OCI-LY1 (cell line): ENCODE measurements at regions not wholly inside any gene's neighbourhood (a gene's known extent, or its start where the extent isn't known, plus 50 kb on each side); places are given as distances from the start of the nearest gene placed in this dataset.

Source experiments
- H2AFZ ChIP-seq: fragments of 200-600 bp; sonication (generic), shearing (Covaris generic); 2 replicates; pipeline ENCODE4 v1.6.0; 2014; ENCODE audit warnings: antibody characterized with exemption, mild to moderate bottlenecking, low read length
- H3F3A ChIP-seq: fragments of 200-600 bp; sonication (generic), shearing (Covaris generic); 2 replicates; pipeline ENCODE4 v1.6.0; 2014; ENCODE audit warnings: mild to moderate bottlenecking, antibody characterized with exemption, low read length, moderate library complexity; ENCODE audit not compliant: insufficient read depth
- H3K27ac ChIP-seq: fragments of 200-600 bp; sonication (generic); 2 replicates; pipeline ENCODE4 v1.5.1; 2014; ENCODE audit warnings: low read length, mixed run types, mild to moderate bottlenecking, low read depth; ENCODE audit not compliant: poor library complexity, severe bottlenecking
- H3K27me3 ChIP-seq: fragments of 200-600 bp; sonication (generic); 2 replicates; pipeline ENCODE4 v1.6.0; 2014; ENCODE audit warnings: antibody characterized with exemption, mild to moderate bottlenecking, low read length, moderate library complexity; ENCODE audit not compliant: insufficient read depth
- H3K36me3 ChIP-seq: fragments of 200-600 bp; sonication (generic); 2 replicates; pipeline ENCODE4 v1.6.1; 2014; ENCODE audit warnings: mild to moderate bottlenecking, antibody characterized with exemption, low read length, moderate library complexity, mixed read lengths; ENCODE audit not compliant: insufficient read depth
- H3K4me1 ChIP-seq: fragments of 200-600 bp; sonication (generic); 2 replicates; pipeline ENCODE4 v1.5.1; 2014; ENCODE audit warnings: mild to moderate bottlenecking, low read length, moderate library complexity; ENCODE audit not compliant: insufficient read depth, severe bottlenecking
- H3K4me2 ChIP-seq: fragments of 200-600 bp; sonication (generic), shearing (Covaris generic); 2 replicates; pipeline ENCODE4 v1.6.1; 2014; ENCODE audit warnings: low read length
- H3K4me3 ChIP-seq: fragments of 200-600 bp; sonication (generic); 2 replicates; pipeline ENCODE4 v1.5.1; 2014; ENCODE audit warnings: low read length, low read depth, mild to moderate bottlenecking, mixed read lengths; ENCODE audit not compliant: poor library complexity, severe bottlenecking
- H3K79me2 ChIP-seq: fragments of 200-600 bp; shearing (Covaris generic); 2 replicates; pipeline ENCODE4 v1.6.1; 2016; ENCODE audit warnings: mixed run types, low read length, mixed read lengths; ENCODE audit not compliant: insufficient read depth
- H3K9ac ChIP-seq: fragments of 200-600 bp; sonication (generic), shearing (Covaris generic); 2 replicates; pipeline ENCODE4 v1.6.1; 2014; ENCODE audit warnings: mild to moderate bottlenecking, low read length, mixed read lengths
- H3K9me2 ChIP-seq: fragments of 200-600 bp; sonication (generic), shearing (Covaris generic); 2 replicates; pipeline ENCODE4 v1.6.1; 2014; ENCODE audit warnings: low read depth, mild to moderate bottlenecking, low read length, mixed read lengths
- H3K9me3 ChIP-seq: fragments of 200-600 bp; shearing (Covaris generic); 2 replicates; pipeline ENCODE4 v1.6.1; 2014; ENCODE audit warnings: low read length, mixed read lengths
- H4K20me1 ChIP-seq: fragments of 200-600 bp; sonication (generic), shearing (Covaris generic); 2 replicates; pipeline ENCODE4 v1.6.0; 2016; ENCODE audit warnings: mild to moderate bottlenecking, low read length; ENCODE audit not compliant: insufficient read depth
- EZH2 ChIP-seq: fragments of 200-600 bp; sonication (generic), shearing (Covaris generic); IDR thresholded peaks from 2 replicates; pipeline ENCODE4 v1.8.0; 2017; ENCODE audit warnings: borderline replicate concordance, mixed run types, mild to moderate bottlenecking, antibody characterized with exemption, low read length, moderate library complexity, mixed read lengths
- TF ChIP-seq, protein P1 (sequence below): fragments of 200-600 bp; sonication (generic), shearing (Covaris generic); IDR thresholded peaks from 2 replicates; pipeline ENCODE4 v1.5.1; 2017; ENCODE audit warnings: mild to moderate bottlenecking, antibody characterized with exemption, low read length, moderate library complexity, mixed read lengths

GRCh38 chr14:54140551-54140950, 183.9 kb upstream of the BMP4 start:
- no peak for TF ChIP-seq EZH2
- TF ChIP-seq, protein P1, sequence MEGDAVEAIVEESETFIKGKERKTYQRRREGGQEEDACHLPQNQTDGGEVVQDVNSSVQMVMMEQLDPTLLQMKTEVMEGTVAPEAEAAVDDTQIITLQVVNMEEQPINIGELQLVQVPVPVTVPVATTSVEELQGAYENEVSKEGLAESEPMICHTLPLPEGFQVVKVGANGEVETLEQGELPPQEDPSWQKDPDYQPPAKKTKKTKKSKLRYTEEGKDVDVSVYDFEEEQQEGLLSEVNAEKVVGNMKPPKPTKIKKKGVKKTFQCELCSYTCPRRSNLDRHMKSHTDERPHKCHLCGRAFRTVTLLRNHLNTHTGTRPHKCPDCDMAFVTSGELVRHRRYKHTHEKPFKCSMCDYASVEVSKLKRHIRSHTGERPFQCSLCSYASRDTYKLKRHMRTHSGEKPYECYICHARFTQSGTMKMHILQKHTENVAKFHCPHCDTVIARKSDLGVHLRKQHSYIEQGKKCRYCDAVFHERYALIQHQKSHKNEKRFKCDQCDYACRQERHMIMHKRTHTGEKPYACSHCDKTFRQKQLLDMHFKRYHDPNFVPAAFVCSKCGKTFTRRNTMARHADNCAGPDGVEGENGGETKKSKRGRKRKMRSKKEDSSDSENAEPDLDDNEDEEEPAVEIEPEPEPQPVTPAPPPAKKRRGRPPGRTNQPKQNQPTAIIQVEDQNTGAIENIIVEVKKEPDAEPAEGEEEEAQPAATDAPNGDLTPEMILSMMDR: no peak
- no peaks in the 10 kb centered on the region for H3F3A ChIP-seq
- no peaks in the 10 kb centered on the region for H3K79me2 ChIP-seq
- H3K36me3 ChIP-seq: no peaks in the 10 kb centered on the region
- H3K4me2 ChIP-seq: no peak overlapping the region
- no peak overlapping the region for H3K27ac ChIP-seq
- H3K9me2 ChIP-seq: no peaks in the 10 kb centered on the region
- H2AFZ ChIP-seq: no peak overlapping the region
- H3K4me1 ChIP-seq: no peaks in the 10 kb centered on the region
- no peaks in the 10 kb centered on the region for H4K20me1 ChIP-seq
- H3K9me3 ChIP-seq: no peaks in the 10 kb centered on the region
- H3K4me3 ChIP-seq: no peak overlapping the region
- no peaks in the 10 kb centered on the region for H3K27me3 ChIP-seq
- H3K9ac ChIP-seq: no peak overlapping the region

- no peaks in the 10 kb centered on the region for H3K79me2 ChIP-seq
- no peaks in the 10 kb centered on the region for H3K27me3 ChIP-seq
- H3K9me3 ChIP-seq: no peaks in the 10 kb centered on the region
- H3F3A ChIP-seq: no peaks in the 10 kb centered on the region
- no peak overlapping the region for H3K4me3 ChIP-seq
- H3K4me1 ChIP-seq: no peaks in the 10 kb centered on the region
- H2AFZ ChIP-seq: no peak overlapping the region
- H3K4me2 ChIP-seq: no peak overlapping the region
- no peaks in the 10 kb centered on the region for H3K36me3 ChIP-seq
- H3K9me2 ChIP-seq: no peaks in the 10 kb centered on the region
- H3K9ac ChIP-seq: no peak overlapping the region
- H4K20me1 ChIP-seq: no peaks in the 10 kb centered on the region
- no peak overlapping the region for H3K27ac ChIP-seq
- TF ChIP-seq EZH2: no peak
- TF ChIP-seq, protein P1: no peak
These were observed 190.0 kb upstream of the BMP4 start for GRCh38 chr14:54146601-54147000.

DNA sequence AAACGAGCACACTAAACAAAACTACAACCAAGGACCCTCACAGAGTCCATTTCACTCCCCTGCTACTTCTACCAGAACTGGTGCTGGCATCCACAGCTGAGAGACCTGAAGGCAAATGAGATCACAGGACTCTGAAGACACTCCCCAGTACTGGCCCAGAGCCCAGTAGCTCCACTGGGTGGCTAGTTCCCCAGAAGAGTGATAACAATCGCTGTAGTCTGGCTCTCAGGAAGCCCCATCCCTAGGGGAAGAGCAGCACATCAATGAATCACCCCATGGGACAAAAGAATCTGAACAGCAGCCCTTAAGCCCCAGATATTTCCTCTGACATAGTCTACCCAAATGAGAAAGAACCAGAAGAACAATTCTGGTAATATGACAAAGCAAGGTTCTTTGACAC, 190.7 kb upstream of the BMP4 start:
- H3K9me3 ChIP-seq: no peaks in the 10 kb centered on the region
- H3K4me2 ChIP-seq: no peak overlapping the region
- H4K20me1 ChIP-seq: no peaks in the 10 kb centered on the region
- H3K9me2 ChIP-seq: no peaks in the 10 kb centered on the region
- H3K27me3 ChIP-seq: no peaks in the 10 kb centered on the region
- no peaks in the 10 kb centered on the region for H3F3A ChIP-seq
- no peak overlapping the region for H3K27ac ChIP-seq
- TF ChIP-seq, protein P1: no peak
- no peak for TF ChIP-seq EZH2
- H3K9ac ChIP-seq: no peak overlapping the region
- H3K4me1 ChIP-seq: no peaks in the 10 kb centered on the region
- H3K4me3 ChIP-seq: no peak overlapping the region
- no peaks in the 10 kb centered on the region for H3K36me3 ChIP-seq
- no peaks in the 10 kb centered on the region for H3K79me2 ChIP-seq
- H2AFZ ChIP-seq: no peak overlapping the region
